ENCODE measurements at regions not wholly inside any gene's neighbourhood (a gene's known extent, or its start where the extent isn't known, plus 50 kb on each side); places are given as distances from the start of the nearest gene placed in this dataset.

- no peaks in the 10 kb centered on the region for H3K36me3 ChIP-seq
- H3K4me3 ChIP-seq = no peak overlapping the region
- no peak for ATAC-seq
Measured at GRCh38 chr5:162870966-162871365, 566.4 kb upstream of the CCNG1 start.

GRCh38 chr5:162882629-162883028 is 554.8 kb upstream of the CCNG1 start:
- intact Hi-C loops (cut with DNase I) = no loop called here
- Histone ChIP-seq H3K9me3 (peaks cover 0 to 13% of the 10 kb centered on the region in 2 donors), H3K36me3 (no peaks in the 10 kb centered on the region), H3K27ac (no peak overlapping the region), H3K27me3 (no peaks in the 10 kb centered on the region), H3K4me1 (no peaks in the 10 kb centered on the region), H3K4me3 (no peak overlapping the region)
- no peak for DNase-seq
- ATAC-seq = no peak
- no peak for TF ChIP-seq CTCF (IDR thresholded peaks at IDR 0.05)

More at GRCh38 chr5:162870966-162871365, 566.4 kb upstream of the CCNG1 start:
- H3K4me1 ChIP-seq = no peaks in the 10 kb centered on the region
- H3K27ac ChIP-seq = no peak overlapping the region
- DNase-seq = no peak
- intact Hi-C loops (cut with DNase I) = no loop called here
- no peak for TF ChIP-seq CTCF (IDR thresholded peaks at IDR 0.05)
- H3K27me3 ChIP-seq = no peaks in the 10 kb centered on the region
- H3K9me3 ChIP-seq = peaks cover 0 to 22% of the 10 kb centered on the region in 2 donors

GRCh38 chr5:162886717-162887116 is 550.7 kb upstream of the CCNG1 start:
- Histone ChIP-seq H3K4me3 (no peak overlapping the region), H3K27ac (no peak overlapping the region), H3K9me3 (peaks cover 0 to 13% of the 10 kb centered on the region in 2 donors), H3K27me3 (no peaks in the 10 kb centered on the region), H3K36me3 (no peaks in the 10 kb centered on the region), H3K4me1 (no peaks in the 10 kb centered on the region)
- intact Hi-C loops (cut with DNase I) = no loop called here
- no peak for DNase-seq
- TF ChIP-seq CTCF (IDR thresholded peaks at IDR 0.05) = no peak
- ATAC-seq = no peak

- H3K4me3 ChIP-seq = no peak overlapping the region
- H3K9me3 ChIP-seq = peaks cover 0 to 7% of the 10 kb centered on the region in 2 donors
- no peaks in the 10 kb centered on the region for H3K4me1 ChIP-seq
- intact Hi-C loops (cut with DNase I) = no loop called here
- H3K27ac ChIP-seq = no peak overlapping the region
- H3K36me3 ChIP-seq = no peaks in the 10 kb centered on the region
- no peak for DNase-seq
- no peak for TF ChIP-seq CTCF (IDR thresholded peaks at IDR 0.05)
- ATAC-seq = no peak
- no peaks in the 10 kb centered on the region for H3K27me3 ChIP-seq
Measured at GRCh38 chr5:162888268-162888667, 549.1 kb upstream of the CCNG1 start.

- no peak for DNase-seq
- no peak for ATAC-seq
- no peak overlapping the region for H3K27ac ChIP-seq
- H3K27me3 ChIP-seq = no peaks in the 10 kb centered on the region
- H3K36me3 ChIP-seq = no peaks in the 10 kb centered on the region
- H3K4me1 ChIP-seq = no peaks in the 10 kb centered on the region
- no peak for TF ChIP-seq CTCF (IDR thresholded peaks at IDR 0.05)
- no peak overlapping the region for H3K4me3 ChIP-seq
- H3K9me3 ChIP-seq = no peaks in the 10 kb centered on the region
- intact Hi-C loops (cut with DNase I) = no loop called here
Measured at GRCh38 chr5:162911873-162912272, 525.5 kb upstream of the CCNG1 start.

All from left lung (tissue), 4 donors.